ENCODE measurements at regions not wholly inside any gene's neighbourhood (a gene's known extent, or its start where the extent isn't known, plus 50 kb on each side); places are given as distances from the start of the nearest gene placed in this dataset.

DNA sequence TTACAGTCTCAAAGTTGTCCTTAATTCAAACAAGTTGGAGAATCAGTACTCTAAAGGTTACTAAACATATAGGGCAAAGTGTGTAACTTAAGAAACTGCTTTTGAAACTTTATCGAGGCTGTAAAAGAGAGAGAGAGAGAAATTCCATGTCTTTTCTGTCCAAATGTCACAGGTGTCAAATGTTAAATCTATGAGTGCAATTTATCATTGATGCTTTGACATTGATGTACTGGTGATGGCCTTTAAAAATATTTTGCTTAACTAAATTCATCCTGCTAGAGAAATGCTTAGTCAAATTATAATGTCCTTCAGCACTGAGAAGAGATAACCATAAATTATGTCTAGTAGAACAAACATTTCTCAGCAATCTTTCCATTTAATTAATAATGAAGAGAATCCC lies 1602.1 kb upstream of the TMEFF2 start:
- DNase-seq: no peak

- DNase-seq: no peak
Measured at GRCh38 chr2:193793914-193794313, 1599.2 kb upstream of the TMEFF2 start.

GRCh38 chr2:193783681-193784080 lies 1588.9 kb upstream of the TMEFF2 start:
- no peak for DNase-seq

DNA sequence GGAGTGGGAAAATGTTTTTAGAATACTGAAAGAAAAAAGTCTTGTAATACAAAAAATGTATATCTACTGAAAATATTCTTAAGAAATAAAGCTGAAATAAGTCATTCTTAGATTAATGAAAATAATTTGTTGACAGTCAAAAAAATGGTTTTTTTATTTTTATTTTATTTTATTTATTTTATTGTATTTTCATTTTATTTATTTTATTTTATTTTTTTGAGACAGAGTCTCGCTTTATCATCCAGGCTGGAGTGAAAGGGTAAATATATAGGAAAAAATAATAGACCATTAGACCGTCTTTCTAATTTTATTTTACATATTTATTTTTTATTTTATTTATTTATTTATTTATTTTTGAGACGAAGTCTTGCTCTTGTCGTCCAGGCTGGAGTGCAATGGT lies 1583.6 kb upstream of the TMEFF2 start:
- no peak for DNase-seq

GRCh38 chr2:193776988-193777387 lies 1582.3 kb upstream of the TMEFF2 start:
- no peak for DNase-seq

GRCh38 chr2:193774166-193774565 lies 1579.4 kb upstream of the TMEFF2 start:
- no peak for DNase-seq

- no peak for DNase-seq
Measured at GRCh38 chr2:193751299-193751698, 1556.6 kb upstream of the TMEFF2 start.

- DNase-seq: no peak
Measured at GRCh38 chr2:193749485-193749884, 1554.8 kb upstream of the TMEFF2 start.

GRCh38 chr2:193743089-193743488 lies 1548.4 kb upstream of the TMEFF2 start:
- no peak for DNase-seq

GRCh38 chr2:193738892-193739291 lies 1544.2 kb upstream of the TMEFF2 start:
- no peak for DNase-seq

GRCh38 chr2:193712912-193713311 lies 1518.2 kb upstream of the TMEFF2 start:
- DNase-seq: no peak

DNA sequence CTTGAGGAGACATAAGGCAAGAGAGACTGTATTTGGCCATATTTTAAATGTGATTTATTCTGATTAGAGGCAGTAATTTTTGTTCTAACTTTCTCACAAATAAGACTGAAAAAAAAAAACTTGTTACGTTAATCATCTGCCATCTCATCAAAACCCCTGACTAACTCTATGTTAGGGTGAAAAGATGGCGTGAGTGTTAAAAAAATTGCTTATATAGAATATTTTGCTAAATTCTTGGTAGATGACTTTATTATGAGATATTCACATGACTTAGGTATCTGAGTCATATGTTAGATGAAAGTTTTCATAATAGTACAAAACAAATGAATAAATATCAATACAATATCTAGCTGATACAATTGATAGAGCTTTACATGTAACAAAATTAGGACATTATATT lies 1508.7 kb upstream of the TMEFF2 start:
- no peak for DNase-seq

DNA sequence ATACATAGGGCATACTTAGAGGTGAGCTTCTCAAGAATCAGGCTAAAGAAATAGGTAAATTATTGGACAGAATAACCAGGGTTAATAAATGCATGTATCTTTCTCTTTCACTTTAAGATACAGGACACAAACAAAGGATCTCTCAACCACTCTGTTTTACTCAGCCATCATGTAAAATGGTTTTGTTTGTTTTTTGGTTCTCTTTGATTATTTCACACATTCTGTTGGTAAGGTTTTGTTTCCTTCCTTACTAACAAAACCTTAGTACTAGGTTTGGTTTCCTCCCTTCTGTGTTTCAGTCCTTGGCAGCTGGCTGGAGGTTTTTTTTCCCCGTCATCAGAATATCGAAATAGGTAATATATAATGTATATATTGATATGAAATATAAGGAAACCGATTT lies 1506.8 kb upstream of the TMEFF2 start:
- no peak for DNase-seq

DNA sequence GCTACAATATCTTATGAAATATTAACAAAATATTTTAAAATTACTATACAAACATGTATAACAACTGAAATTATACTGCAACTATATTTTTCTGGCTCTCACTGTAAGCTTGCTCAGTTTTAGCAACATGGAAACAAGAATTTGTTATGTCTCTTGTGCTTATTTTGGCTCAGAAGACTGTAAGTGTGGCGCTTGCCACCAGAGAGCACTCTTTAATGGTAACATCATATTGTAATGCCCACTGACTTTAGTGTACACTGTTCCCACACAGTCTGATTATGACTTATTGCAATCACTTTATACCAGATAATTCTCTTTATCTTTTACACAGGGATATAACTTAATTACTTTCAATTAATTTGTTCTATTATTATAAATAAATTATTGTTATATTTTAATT lies 1500.6 kb upstream of the TMEFF2 start:
- no peak for DNase-seq

DNA sequence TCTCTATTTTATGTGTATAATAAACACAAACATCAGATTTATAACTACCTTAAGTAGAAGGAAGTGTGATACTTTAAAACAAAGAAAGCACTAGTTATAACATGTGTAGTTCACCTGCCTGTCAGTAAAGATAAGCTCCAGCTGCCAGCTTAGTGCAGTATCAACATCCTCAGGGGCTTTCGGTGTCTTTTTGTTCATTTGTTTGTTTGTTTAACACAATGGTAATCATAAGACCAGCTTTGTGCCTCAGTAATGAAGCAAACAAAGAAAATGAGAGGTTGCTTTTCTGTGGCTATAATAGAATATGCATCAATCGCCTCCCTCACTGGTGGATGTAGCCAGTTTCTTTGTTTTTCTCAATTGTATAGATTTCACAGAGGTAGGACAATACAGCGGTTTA lies 1499.0 kb upstream of the TMEFF2 start:
- DNase-seq: no peak

GRCh38 chr2:193690572-193690971 lies 1495.8 kb upstream of the TMEFF2 start:
- no peak for DNase-seq

GRCh38 chr2:193687195-193687594 lies 1492.5 kb upstream of the TMEFF2 start:
- DNase-seq: no peak

- DNase-seq: no peak
Measured at GRCh38 chr2:193679847-193680246, 1485.1 kb upstream of the TMEFF2 start.

DNA sequence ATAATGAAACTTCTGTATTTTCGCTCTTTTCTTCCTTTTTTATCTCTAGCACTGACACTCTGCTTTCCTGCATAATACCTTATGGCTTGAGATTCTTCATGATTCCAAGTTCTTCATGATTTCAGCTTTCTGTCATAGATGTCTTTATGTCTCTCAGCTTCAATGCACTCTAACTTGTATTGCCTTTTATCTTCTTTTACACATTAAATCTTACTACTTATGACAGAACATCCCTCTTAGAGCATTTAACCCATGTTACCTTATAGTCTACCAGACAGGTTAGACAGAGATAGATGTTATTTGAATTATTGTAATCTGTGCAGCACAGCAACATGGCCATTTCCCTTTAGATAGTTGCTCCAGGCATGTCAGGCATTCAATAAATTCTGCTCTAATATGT lies 1475.7 kb upstream of the TMEFF2 start:
- no peak for DNase-seq

DNA sequence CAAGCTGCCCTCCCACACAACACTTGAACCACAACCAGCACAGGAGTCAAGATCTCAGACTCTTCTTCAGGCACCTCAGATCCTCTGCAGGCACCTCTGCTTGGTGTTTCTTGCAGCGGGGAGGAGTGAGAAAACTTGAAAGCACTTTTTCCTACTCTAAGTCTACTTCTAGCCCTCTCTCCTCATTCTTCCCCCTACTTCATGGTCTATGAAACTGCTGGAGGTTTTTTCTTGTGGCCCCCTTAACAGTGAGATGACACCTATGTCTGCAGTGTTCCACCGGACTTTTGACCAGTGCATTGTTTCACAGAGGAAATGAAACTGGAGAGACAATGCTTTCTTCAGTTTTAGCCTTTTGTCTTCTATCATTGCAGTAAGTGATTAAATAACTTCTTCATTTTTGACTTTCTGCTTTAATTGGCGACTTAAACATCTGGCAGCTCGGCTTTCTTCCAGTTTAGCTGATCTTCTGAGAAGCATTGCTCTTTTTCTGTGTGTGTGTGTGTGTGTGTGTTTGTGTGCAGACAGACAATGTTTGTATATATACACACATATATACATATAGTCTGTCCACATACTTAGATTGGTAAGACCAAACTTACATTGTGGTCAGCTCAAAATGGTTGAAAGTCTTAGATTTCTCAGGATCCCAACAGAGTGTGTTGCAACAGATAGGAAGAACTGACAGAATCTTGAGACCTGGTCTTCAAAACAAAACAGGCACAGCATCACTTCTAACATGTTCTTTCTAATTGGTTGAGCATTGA lies 1474.0 kb upstream of the TMEFF2 start:
- DNase-seq: no peak

GRCh38 chr2:193627927-193628272 lies 1433.2 kb upstream of the TMEFF2 start:
- no peak for DNase-seq

DNA sequence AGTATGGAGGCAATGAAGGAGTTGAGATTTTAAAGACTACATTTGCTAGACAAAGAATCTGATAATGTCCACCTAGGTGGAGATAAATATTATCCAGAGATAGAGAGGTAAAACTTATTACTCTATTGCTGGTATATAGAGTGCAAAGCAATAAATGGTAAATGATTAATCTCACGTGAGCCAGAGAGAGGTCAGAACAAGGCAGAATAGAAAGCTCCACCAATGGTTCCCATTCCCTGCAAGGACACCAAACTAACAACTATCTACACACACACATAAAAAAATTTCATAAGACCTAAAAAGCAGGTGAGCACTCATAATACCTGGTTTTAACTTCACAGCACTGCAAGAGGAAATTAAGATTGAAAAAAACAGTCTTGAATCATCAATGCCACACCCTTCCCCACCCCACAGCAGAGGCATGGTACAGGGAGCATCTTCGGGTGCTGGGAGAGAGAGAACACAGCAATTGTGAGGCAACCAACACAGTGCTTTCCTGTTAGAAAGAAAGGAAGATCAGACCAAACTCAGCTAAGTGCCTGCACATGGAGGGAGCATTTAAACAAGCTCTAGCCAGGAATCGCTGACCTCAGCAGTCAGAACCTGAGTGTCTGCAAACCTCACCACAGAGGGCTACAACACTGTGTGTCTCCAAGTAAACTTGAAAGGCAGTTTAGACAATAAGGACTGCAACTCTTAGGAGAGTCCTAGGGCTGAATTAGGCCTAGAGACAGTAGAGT lies 1432.6 kb upstream of the TMEFF2 start:
- no peak for DNase-seq

DNA sequence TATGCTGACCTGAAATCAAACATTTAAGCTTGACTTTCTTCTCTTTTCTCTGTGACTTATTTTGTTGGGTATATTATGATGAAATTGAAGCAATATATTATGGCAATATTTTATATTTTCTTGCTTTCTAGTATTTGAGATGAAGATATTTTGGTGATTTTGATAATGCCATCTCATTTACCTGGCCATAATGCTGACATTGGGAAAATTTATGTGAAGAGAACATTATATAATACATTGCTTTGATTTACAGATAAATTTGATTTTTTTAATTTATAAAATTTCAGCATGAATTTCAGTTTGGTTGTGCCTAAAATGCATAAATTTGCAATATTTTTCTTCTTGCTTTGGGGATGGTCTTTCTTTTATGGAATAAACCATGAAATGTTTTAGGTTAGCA lies 1413.7 kb upstream of the TMEFF2 start:
- no peak for DNase-seq

GRCh38 chr2:193590831-193591230 lies 1396.1 kb upstream of the TMEFF2 start:
- no peak for DNase-seq

GRCh38 chr2:193584522-193584938 lies 1389.8 kb upstream of the TMEFF2 start:
- DNase-seq: no peak

Data from NCI-H187 (cell line).